Hepatocyte (in vitro differentiated cells): ENCODE measurements at regions not wholly inside any gene's neighbourhood (a gene's known extent, or its start where the extent isn't known, plus 50 kb on each side); places are given as distances from the start of the nearest gene placed in this dataset.

ENCODE experiments used
- CTCF ChIP-seq: fragments of 200-600 bp; sonication (generic); IDR thresholded peaks from 2 replicates; pipeline ENCODE4 v1.5.1; 2016; ENCODE audit warnings: antibody characterized with exemption, mild to moderate bottlenecking; ENCODE audit not compliant: poor library complexity
- EZH2 ChIP-seq: fragments of 200-600 bp; sonication (generic); IDR thresholded peaks from 2 replicates; pipeline ENCODE4 v1.6.1; 2016; ENCODE audit warnings: antibody characterized with exemption, mild to moderate bottlenecking, borderline replicate concordance
- EZH2phosphoT487 ChIP-seq: fragments of 200-600 bp; sonication (generic); IDR thresholded peaks from one replicate; pipeline ENCODE4 v1.6.1; 2018; ENCODE audit warnings: antibody characterized with exemption, mild to moderate bottlenecking, low read depth, moderate library complexity; ENCODE audit not compliant: unreplicated experiment, severe bottlenecking

- TF ChIP-seq EZH2 (no peak), CTCF (no peak), EZH2phosphoT487 (no peak)
Measured at GRCh38 chr5:152100462-152100861, 175.8 kb upstream of the GLRA1 start.
